ENCODE measurements at regions not wholly inside any gene's neighbourhood (a gene's known extent, or its start where the extent isn't known, plus 50 kb on each side); places are given as distances from the start of the nearest gene placed in this dataset.

DNA sequence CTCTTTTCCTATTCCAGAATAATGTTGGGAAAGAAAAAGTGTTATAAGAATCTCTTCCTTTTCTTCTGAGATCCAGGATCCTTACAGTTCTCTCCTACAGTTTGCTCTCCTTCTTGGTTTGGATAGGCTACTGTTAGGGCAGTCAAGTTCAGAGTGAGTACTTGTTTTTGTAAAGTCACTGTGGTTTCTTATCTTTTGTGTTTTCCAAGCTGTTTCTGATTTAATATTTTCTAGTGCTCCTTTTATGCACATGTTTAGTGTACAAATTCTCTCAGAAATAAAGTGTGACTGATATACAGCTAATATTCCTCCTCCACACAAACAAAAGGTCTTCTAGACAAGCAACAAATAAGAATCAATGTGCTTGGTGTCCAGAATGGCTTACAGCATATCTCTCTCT lies 107.7 kb downstream of the BACH1 start:
- intact Hi-C loops (cut with DNase I): no loop called here
- DNase-seq: no peak
- Histone ChIP-seq H3K9me3 (replicated peaks in 1 of 3) (no peaks in the 10 kb centered on the region), H3K36me3 (replicated peaks in 1 of 2) (no peaks in the 10 kb centered on the region), H3K4me3 (no peak overlapping the region), H3K4me1 (replicated peaks in 1 of 2) (no peaks in the 10 kb centered on the region), H3K27ac (no peak overlapping the region), H3K27me3 (no peaks in the 10 kb centered on the region)
- TF ChIP-seq POLR2A (IDR thresholded peaks at IDR 0.05): no peak
- TF ChIP-seq, protein P1, sequence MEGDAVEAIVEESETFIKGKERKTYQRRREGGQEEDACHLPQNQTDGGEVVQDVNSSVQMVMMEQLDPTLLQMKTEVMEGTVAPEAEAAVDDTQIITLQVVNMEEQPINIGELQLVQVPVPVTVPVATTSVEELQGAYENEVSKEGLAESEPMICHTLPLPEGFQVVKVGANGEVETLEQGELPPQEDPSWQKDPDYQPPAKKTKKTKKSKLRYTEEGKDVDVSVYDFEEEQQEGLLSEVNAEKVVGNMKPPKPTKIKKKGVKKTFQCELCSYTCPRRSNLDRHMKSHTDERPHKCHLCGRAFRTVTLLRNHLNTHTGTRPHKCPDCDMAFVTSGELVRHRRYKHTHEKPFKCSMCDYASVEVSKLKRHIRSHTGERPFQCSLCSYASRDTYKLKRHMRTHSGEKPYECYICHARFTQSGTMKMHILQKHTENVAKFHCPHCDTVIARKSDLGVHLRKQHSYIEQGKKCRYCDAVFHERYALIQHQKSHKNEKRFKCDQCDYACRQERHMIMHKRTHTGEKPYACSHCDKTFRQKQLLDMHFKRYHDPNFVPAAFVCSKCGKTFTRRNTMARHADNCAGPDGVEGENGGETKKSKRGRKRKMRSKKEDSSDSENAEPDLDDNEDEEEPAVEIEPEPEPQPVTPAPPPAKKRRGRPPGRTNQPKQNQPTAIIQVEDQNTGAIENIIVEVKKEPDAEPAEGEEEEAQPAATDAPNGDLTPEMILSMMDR (IDR thresholded peaks at IDR 0.05): no peak

DNA sequence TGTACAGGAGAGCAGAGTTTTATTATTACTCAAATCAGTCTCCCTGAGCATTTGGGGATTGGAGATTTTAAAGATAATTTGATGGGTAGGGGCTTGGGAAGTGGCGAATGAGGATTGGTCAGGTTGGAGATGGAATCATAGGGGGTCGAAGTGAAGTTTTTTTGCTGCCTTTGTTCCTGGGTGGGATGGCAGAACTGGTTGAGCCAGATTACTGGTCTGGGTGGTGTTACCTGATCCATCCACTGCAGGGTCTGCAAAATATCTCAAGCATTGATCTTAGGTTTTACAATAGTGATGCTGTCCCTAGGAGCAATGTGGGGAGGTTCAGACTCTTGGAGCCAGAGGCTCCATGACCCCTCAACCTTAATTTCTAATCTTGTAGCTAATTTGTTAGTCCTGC lies 108.8 kb downstream of the BACH1 start:
- TF ChIP-seq POLR2A (IDR thresholded peaks at IDR 0.05): no peak
- TF ChIP-seq, protein P1 (IDR thresholded peaks at IDR 0.05): no peak
- Histone ChIP-seq H3K36me3 (replicated peaks in 1 of 2) (no peaks in the 10 kb centered on the region), H3K4me1 (replicated peaks in 1 of 2) (no peaks in the 10 kb centered on the region), H3K4me3 (no peak overlapping the region), H3K27ac (no peak overlapping the region), H3K9me3 (replicated peaks in 1 of 3) (no peaks in the 10 kb centered on the region), H3K27me3 (no peaks in the 10 kb centered on the region)
- WGBS, 4 donors: 92 to 97% (median 94%) methylated on average over 2 of the region's 2 CpGs
- intact Hi-C loops (cut with DNase I): no loop called here
- no peak for DNase-seq

DNA sequence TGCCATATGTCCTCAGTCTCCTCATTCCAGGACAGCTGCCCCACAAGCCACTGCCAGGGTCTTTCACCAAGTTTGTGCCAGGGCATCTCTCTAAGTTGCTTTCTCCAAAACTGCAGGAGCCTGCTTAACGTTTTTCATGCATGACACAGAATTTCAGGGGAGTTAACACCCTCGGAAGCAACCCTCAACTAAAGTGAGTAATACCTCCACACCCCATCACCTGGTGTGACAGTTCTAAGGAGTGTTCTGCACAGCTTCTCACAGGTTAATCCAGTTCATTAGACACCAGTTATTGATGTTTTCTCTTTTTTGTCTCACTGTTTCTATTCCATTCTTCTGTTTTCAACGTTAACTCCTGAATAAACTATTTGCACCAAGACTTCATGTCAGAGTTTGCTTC lies 115.0 kb downstream of the BACH1 start:
- WGBS, 4 donors: 70 to 81% (median 78%) methylated on average over 3 of the region's 3 CpGs
- TF ChIP-seq POLR2A (IDR thresholded peaks at IDR 0.05): no peak
- TF ChIP-seq, protein P1 (IDR thresholded peaks at IDR 0.05): no peak
- intact Hi-C loops (cut with DNase I): no loop called here
- no peak for DNase-seq
- Histone ChIP-seq H3K4me3 (no peak overlapping the region), H3K9me3 (replicated peaks in 1 of 3) (no peaks in the 10 kb centered on the region), H3K27me3 (no peaks in the 10 kb centered on the region), H3K27ac (no peak overlapping the region), H3K4me1 (replicated peaks in 1 of 2) (no peaks in the 10 kb centered on the region), H3K36me3 (replicated peaks in 1 of 2) (no peaks in the 10 kb centered on the region)

DNA sequence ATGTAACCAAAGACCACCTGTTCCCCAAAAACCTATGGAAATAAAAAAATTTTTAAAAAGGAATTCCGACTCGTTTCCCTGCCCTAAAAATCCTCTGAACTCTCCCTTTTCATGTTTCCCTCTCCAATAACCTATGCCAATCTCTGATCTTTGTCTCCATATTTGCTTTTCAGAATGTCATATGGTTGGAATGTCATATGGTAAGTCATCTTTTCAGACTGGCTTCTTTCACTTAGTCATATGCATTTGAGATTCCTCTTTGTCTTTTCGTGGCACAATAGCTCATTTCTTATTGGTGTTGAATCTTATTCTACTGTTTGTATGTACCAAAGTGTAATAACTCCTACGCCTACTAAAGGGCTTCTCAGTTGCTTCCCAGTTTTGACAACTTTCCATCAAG lies 117.5 kb downstream of the BACH1 start:
- Histone ChIP-seq H3K27ac (no peak overlapping the region), H3K9me3 (replicated peaks in 1 of 3) (no peaks in the 10 kb centered on the region), H3K4me3 (no peak overlapping the region), H3K4me1 (replicated peaks in 1 of 2) (no peaks in the 10 kb centered on the region), H3K27me3 (no peaks in the 10 kb centered on the region), H3K36me3 (replicated peaks in 1 of 2) (no peaks in the 10 kb centered on the region)
- WGBS, 4 donors: 88 to 94% (median 92%) methylated on average over 4 of the region's 4 CpGs
- DNase-seq: no peak
- intact Hi-C loops (cut with DNase I): no loop called here
- TF ChIP-seq, protein P1 (IDR thresholded peaks at IDR 0.05): no peak
- TF ChIP-seq POLR2A (IDR thresholded peaks at IDR 0.05): no peak

Measured in adrenal gland (tissue), 9 donors.